ENCODE measurements at regions not wholly inside any gene's neighbourhood (a gene's known extent, or its start where the extent isn't known, plus 50 kb on each side); places are given as distances from the start of the nearest gene placed in this dataset.

DNA sequence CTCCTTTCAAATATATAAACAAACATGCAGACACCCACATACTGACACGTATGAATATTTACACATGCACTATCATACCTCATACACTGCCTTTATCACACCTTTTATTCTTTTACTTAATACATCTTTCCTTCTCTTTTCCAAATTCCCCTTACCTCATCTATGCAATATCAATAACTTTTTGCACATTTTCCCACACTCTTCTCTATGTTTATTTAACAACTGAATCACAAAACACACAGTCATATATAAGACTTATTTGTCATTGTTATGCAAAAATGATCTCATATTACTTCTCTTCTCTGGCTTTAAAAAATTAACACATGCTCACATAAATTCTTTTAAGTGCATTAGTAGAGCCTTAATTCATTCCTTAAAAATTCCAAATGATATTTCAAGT, 461.4 kb downstream of the DIPK2A start:
- peaks cover 9% of the 10 kb centered on the region; the same call in 2 of the 3 replicates for H3K4me1 Mint-ChIP-seq
- Histone ChIP-seq H3K36me3 (ENCODE audit: insufficient read depth) (no peaks in the 10 kb centered on the region), H3F3A (replicated peaks; ENCODE audit: low read depth) (no peaks in the 10 kb centered on the region), H4K20me1 (replicated peaks; ENCODE audit: insufficient read depth) (no peaks in the 10 kb centered on the region), H3K9me2 (ENCODE audit: insufficient read depth) (peaks cover 6% of the 10 kb centered on the region; the same call in 1 of the 2 replicates), H2AFZ (no peak overlapping the region), H3K4me2 (no peak overlapping the region), H3K27ac (ENCODE audit: low read depth) (no peak overlapping the region), H3K4me1 (ENCODE audit: insufficient read depth) (peaks cover 4% of the 10 kb centered on the region; the same call in 1 of the 2 replicates), H3K4me3 (no peak overlapping the region), H3K27me3 (ENCODE audit: insufficient read depth) (no peaks in the 10 kb centered on the region), H3K79me2 (replicated peaks; ENCODE audit: insufficient read depth) (no peaks in the 10 kb centered on the region)
- ATAC-seq (no peak), DNase-seq (ENCODE audit: low spot score) (no peak)
- no peak overlapping the region for H3K4me3 Mint-ChIP-seq
- no peak overlapping the region for H3K27ac Mint-ChIP-seq
- no peaks in the 10 kb centered on the region for H3K9me3 Mint-ChIP-seq
- H3K36me3 Mint-ChIP-seq (ENCODE audit: low read depth): no peaks in the 10 kb centered on the region
- peaks cover 3% of the 10 kb centered on the region for H3K27me3 Mint-ChIP-seq (ENCODE audit: insufficient read depth, low read depth, poor library complexity)
- TF ChIP-seq EZH2phosphoT487 (IDR thresholded peaks at IDR 0.05; ENCODE audit: unreplicated experiment): no peak
- TF ChIP-seq ETS1 (IDR thresholded peaks at IDR 0.05): no peak
- TF ChIP-seq STAT1 (IDR thresholded peaks at IDR 0.05; ENCODE audit: unreplicated experiment): no peak
- TF ChIP-seq JUNB (IDR thresholded peaks at IDR 0.05; ENCODE audit: unreplicated experiment): no peak
- TF ChIP-seq, protein P1, sequence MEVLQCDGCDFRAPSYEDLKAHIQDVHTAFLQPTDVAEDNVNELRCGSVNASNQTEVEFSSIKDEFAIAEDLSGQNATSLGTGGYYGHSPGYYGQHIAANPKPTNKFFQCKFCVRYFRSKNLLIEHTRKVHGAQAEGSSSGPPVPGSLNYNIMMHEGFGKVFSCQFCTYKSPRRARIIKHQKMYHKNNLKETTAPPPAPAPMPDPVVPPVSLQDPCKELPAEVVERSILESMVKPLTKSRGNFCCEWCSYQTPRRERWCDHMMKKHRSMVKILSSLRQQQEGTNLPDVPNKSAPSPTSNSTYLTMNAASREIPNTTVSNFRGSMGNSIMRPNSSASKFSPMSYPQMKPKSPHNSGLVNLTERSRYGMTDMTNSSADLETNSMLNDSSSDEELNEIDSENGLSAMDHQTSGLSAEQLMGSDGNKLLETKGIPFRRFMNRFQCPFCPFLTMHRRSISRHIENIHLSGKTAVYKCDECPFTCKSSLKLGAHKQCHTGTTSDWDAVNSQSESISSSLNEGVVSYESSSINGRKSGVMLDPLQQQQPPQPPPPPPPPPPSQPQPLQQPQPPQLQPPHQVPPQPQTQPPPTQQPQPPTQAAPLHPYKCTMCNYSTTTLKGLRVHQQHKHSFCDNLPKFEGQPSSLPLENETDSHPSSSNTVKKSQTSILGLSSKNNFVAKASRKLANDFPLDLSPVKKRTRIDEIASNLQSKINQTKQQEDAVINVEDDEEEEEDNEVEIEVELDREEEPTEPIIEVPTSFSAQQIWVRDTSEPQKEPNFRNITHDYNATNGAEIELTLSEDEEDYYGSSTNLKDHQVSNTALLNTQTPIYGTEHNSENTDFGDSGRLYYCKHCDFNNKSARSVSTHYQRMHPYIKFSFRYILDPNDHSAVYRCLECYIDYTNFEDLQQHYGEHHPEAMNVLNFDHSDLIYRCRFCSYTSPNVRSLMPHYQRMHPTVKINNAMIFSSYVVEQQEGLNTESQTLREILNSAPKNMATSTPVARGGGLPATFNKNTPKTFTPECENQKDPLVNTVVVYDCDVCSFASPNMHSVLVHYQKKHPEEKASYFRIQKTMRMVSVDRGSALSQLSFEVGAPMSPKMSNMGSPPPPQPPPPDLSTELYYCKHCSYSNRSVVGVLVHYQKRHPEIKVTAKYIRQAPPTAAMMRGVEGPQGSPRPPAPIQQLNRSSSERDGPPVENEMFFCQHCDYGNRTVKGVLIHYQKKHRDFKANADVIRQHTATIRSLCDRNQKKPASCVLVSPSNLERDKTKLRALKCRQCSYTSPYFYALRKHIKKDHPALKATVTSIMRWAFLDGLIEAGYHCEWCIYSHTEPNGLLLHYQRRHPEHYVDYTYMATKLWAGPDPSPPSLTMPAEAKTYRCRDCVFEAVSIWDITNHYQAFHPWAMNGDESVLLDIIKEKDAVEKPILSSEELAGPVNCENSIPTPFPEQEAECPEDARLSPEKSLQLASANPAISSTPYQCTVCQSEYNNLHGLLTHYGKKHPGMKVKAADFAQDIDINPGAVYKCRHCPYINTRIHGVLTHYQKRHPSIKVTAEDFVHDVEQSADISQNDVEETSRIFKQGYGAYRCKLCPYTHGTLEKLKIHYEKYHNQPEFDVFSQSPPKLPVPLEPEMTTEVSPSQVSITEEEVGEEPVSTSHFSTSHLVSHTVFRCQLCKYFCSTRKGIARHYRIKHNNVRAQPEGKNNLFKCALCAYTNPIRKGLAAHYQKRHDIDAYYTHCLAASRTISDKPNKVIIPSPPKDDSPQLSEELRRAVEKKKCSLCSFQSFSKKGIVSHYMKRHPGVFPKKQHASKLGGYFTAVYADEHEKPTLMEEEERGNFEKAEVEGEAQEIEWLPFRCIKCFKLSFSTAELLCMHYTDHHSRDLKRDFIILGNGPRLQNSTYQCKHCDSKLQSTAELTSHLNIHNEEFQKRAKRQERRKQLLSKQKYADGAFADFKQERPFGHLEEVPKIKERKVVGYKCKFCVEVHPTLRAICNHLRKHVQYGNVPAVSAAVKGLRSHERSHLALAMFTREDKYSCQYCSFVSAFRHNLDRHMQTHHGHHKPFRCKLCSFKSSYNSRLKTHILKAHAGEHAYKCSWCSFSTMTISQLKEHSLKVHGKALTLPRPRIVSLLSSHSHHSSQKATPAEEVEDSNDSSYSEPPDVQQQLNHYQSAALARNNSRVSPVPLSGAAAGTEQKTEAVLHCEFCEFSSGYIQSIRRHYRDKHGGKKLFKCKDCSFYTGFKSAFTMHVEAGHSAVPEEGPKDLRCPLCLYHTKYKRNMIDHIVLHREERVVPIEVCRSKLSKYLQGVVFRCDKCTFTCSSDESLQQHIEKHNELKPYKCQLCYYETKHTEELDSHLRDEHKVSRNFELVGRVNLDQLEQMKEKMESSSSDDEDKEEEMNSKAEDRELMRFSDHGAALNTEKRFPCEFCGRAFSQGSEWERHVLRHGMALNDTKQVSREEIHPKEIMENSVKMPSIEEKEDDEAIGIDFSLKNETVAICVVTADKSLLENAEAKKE (CRISPR knock-in tag; IDR thresholded peaks at IDR 0.05): no peak
- TF ChIP-seq CTCF (conservative IDR thresholded peaks at IDR 0.05; ENCODE audit: low read depth in 2 of 2): no peak
- TF ChIP-seq CREB1 (CRISPR knock-in tag; IDR thresholded peaks at IDR 0.05; ENCODE audit: low read depth): no peak
- TF ChIP-seq NANOG (IDR thresholded peaks at IDR 0.05; ENCODE audit: borderline replicate concordance): no peak
- no peak for TF ChIP-seq EZH2 (IDR thresholded peaks at IDR 0.05; ENCODE audit: low read depth, unreplicated experiment)
- TF ChIP-seq, protein P2, sequence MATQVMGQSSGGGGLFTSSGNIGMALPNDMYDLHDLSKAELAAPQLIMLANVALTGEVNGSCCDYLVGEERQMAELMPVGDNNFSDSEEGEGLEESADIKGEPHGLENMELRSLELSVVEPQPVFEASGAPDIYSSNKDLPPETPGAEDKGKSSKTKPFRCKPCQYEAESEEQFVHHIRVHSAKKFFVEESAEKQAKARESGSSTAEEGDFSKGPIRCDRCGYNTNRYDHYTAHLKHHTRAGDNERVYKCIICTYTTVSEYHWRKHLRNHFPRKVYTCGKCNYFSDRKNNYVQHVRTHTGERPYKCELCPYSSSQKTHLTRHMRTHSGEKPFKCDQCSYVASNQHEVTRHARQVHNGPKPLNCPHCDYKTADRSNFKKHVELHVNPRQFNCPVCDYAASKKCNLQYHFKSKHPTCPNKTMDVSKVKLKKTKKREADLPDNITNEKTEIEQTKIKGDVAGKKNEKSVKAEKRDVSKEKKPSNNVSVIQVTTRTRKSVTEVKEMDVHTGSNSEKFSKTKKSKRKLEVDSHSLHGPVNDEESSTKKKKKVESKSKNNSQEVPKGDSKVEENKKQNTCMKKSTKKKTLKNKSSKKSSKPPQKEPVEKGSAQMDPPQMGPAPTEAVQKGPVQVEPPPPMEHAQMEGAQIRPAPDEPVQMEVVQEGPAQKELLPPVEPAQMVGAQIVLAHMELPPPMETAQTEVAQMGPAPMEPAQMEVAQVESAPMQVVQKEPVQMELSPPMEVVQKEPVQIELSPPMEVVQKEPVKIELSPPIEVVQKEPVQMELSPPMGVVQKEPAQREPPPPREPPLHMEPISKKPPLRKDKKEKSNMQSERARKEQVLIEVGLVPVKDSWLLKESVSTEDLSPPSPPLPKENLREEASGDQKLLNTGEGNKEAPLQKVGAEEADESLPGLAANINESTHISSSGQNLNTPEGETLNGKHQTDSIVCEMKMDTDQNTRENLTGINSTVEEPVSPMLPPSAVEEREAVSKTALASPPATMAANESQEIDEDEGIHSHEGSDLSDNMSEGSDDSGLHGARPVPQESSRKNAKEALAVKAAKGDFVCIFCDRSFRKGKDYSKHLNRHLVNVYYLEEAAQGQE (IDR thresholded peaks at IDR 0.05; ENCODE audit: unreplicated experiment): no peak
